Non-pigmented ciliary epithelial cell (primary cell): ENCODE measurements at regions not wholly inside any gene's neighbourhood (a gene's known extent, or its start where the extent isn't known, plus 50 kb on each side); places are given as distances from the start of the nearest gene placed in this dataset.
A peak's percentile ranks its signal among the peaks of the same experiment; 100 is the strongest.
"Not testable (repeated sequence)": the region's sequence is repeated elsewhere in the genome, so short reads cannot be mapped to it uniquely, and the experiment has no call there.

Experiments used
- DNase-seq: peaks from one replicate; pipeline ENCODE4 v3.0.0-alpha.2; 2010; ENCODE audit warnings: low read depth

DNA sequence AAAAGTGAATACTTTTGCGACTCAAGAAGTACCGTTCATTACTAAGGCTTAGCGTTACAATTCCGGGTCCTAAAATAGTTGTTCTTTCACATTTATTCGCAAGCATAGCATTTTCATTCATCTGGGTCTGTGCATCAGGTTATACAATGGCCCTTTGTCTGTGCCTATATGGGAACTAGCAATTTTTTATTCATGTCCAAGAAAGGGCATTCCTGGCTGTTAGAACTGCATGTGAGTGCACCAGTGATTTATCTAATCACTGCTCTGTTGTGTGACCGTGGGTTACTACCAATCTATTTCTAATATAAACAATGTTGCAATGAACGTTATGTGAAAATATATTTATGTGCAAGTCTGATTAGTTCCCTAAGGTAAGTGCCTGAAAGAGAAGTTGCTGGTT is 63.8 kb downstream of the SPANXA1 start:
- DNase-seq: not testable (repeated sequence)

GRCh38 chrX:141475788-141476187 is 108.8 kb downstream of the SPANXA1 start:
- not testable (repeated sequence) for DNase-seq

DNA sequence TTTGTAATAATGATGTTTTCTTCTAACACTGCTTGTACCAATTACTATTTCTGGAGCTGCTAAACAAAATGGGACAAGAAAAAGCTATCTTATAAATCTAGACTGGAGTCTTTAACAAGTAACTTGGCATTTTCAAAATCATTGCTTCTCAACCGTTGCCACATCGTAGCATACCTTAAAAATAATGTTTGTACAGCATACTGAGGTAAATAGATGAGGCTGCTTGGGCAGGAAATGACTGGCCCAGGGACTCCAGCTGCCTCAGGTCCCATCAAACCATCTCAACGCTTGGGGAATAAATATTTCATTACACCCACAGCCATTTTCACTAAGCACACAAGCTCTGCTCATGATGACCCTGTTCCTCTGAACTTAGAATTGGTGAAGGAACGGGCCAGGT is 115.1 kb downstream of the SPANXA1 start:
- DNase-seq: no peak

- no peak for DNase-seq
These were observed 115.6 kb downstream of the SPANXA1 start for GRCh38 chrX:141468940-141469339.

DNA sequence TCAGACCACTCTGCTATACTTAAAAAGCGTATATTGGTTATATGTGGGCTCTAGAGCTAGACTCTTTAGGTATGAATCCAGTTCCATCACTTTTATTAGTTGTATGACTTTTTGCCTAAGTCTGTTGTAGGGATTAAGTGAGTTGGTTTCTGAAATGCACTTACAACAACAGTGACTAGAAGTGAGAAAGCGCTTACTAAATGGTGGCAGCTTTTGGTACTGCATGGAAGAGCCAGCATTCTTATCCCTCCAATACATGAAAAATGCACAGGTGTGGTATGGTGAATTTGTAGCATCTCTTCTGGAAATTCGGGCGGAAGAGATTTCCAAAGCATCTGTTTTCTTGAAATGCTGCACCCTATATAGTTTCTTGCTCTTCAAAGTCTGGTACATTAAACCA is 117.1 kb downstream of the SPANXA1 start:
- no peak for DNase-seq

DNA sequence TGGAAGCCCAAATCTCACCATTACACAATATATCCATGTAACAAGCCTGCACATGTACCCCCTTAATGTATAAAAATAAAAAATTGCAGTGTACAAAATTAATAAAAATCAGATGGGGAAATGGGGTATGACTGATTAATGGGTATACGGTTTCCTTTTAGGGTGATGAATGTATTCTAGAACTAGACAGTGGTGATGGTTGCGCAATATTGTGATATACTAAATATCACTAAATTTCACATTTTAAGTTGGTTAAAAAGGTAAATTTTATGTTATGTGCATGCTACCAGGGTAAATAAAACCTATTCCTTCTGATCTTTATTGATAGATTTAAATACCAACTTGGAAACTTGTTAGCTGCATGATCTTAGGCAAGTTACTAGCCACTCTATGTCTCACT is 129.4 kb downstream of the SPANXA1 start:
- DNase-seq: no peak

GRCh38 chrX:141443922-141444321 is 140.6 kb downstream of the SPANXA1 start:
- no peak for DNase-seq

DNA sequence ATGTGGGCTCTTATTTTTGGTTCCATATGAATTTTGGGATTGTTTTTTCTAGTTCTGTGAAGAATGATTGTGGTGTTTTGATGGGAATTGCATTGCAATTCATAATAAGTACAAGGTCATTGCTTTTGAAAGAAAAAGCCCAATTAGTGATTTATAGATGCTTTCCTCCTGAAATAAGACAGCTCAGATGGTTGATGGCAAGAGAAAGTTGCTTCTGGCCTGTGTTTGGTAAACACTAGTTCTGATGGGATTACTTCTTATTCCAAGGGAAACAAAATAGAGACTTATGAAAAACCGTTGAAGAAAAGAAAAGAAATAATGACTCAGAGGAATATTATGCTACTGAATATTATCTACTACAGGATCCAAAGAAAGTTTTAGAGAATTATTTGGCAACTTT is 144.9 kb downstream of the SPANXA1 start:
- no peak for DNase-seq

- DNase-seq: no peak
These were observed 168.6 kb downstream of the SPANXA1 start for GRCh38 chrX:141415889-141416288.

- DNase-seq: peak; percentile 66
These were observed 163.7 kb upstream of the SPANXC start for GRCh38 chrX:141405853-141406492.

- no peak for DNase-seq
These were observed 163.2 kb upstream of the SPANXC start for GRCh38 chrX:141405486-141405852.

DNA sequence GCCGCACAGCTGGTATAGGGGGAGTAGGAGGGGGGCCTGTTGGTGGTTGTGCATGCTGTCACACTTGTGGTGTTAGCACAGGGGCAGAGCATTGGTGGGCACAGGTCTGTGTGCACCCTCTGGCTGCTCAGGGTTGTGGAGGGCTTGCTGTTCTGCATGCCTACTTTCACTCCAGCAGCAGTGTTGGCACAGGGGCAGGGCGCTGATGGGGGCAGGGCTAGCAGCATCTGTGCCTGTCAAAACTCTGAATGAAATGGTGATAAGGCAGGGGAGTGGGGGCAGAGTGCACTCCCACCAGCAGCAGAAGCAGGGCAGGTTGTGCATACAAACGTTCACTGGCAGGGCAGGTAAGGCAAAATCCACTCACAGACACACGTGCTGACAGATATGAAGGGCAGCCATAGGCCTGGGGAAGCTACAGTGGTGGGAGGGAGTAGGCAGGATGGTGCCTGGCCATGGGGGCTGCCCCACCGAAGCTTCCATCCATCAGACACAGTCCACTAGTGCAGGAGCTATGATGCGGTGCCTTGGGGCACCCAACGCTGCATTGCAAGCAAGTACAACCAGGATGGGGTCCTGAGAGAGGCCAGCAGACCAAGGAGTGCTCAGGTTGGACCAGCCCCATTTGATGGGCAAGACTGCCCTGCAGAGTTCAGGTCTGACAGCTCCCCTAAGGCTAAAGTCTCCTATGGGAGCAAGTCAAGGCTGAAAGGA is 160.7 kb upstream of the SPANXC start:
- DNase-seq: no peak

- no peak for DNase-seq
These were observed 154.2 kb upstream of the SPANXC start for GRCh38 chrX:141396536-141396935.

DNA sequence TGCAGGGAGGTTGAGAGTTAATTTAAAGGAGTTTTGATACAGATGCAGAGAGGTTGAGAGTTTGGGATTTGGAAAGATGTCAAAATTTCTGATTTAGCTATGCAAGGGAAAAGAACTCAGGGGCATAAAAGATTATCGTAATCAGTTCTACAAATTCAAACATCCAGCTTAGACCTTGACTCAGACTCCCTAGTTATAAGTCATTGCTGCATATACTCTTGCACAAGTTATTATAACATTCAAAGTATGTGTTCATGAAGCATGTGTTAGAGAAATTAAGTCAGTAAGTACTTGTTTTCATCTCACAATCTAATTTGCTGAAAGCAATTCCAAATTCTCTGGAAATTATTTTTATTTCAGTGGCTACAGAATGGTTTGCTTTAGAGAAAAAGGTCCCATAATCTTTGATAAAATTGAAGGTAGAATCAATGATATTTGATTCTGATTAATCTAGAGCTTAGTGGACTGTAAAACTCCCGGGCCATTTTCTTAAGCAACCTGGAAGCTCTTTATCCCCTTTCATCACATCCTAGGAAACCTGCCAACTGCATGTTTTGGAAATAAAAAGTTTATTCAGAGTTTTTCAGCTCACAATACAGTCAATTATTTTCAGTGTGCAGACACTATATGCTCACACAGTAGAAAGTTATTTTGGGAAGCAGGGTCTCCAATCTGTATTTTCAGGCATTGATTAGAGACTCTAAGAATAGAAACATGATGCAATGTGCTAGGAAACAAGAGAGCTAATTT is 132.9 kb upstream of the SPANXC start:
- DNase-seq: no peak

- DNase-seq: no peak
These were observed 99.4 kb upstream of the SPANXC start for GRCh38 chrX:141341743-141342142.

GRCh38 chrX:141341341-141341740 is 99.0 kb upstream of the SPANXC start:
- peak; percentile 32 for DNase-seq

DNA sequence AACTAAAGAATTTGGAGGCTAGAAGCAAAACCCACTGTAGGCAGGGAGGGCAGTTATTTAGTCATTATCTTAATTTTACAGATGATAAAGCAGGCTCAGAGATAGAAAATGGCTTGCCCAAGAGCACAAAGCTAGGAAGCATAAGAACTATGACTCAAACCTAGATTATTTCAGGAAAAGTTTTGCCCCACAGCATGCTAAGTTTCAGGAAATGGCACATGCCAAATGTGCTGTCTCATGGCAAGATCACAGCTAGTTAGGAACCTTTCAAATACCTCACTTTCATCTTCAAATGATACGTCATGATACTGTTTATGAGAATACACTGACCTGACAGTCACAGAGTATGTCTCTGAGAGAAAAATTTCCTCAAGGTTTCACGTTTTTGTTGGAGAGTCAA is 78.5 kb upstream of the SPANXC start:
- no peak for DNase-seq

DNA sequence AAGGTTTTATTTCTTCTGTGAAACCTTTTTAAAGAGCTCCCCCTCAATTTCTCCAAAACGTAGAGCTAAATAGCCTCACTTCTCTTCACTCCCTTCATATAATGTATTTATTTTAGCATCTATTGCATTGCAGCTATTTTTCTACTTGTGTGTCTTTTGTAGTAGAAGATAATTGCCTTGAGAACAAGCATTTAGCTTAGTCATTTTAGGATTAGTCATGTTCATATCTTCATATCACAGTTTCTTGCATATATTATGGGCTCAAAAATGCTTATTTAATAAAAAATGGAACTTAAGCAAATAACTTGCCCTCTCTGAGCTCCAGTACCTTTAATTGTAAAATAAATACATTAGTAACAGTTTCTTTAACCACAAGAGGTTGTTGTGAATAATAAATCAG is 72.1 kb upstream of the SPANXC start:
- DNase-seq: no peak

DNA sequence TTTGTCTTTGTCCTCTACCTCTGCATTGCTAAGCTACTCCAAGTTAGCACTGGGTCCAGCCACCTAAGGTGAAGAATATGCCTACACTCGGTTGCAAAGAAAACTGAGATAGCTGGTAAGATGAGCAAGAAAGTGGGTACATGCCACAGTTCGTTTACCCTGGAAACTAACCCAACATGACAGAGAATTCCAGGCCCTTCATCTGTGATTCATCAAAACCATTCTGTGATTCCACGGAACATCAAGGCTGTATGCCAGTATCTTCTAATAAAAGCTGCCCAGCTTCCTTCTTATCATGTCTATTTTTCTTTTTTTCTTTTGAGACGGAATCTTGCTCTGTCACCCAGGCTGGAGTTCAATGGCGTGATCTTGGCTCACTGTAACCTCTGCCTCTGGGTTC is 58.7 kb upstream of the SPANXC start:
- DNase-seq: no peak
